ENCODE measurements at regions not wholly inside any gene's neighbourhood (a gene's known extent, or its start where the extent isn't known, plus 50 kb on each side); places are given as distances from the start of the nearest gene placed in this dataset.

GRCh38 chr13:107095876-107096275 lies 527.9 kb upstream of the ARGLU1 start:
- Mint-ChIP-seq H3K4me3 (no peak overlapping the region), H3K36me3 (ENCODE audit: low read depth) (no peaks in the 10 kb centered on the region), H3K9me3 (no peaks in the 10 kb centered on the region), H3K4me1 (peaks cover 26% of the 10 kb centered on the region), H3K27me3 (ENCODE audit: low read depth) (no peaks in the 10 kb centered on the region), H3K27ac (ENCODE audit: unreplicated experiment) (no peak overlapping the region)
- DNase-seq (ENCODE audit: low read depth, low spot score): no peak
- no peak for TF ChIP-seq CTCF (conservative IDR thresholded peaks at IDR 0.05)

GRCh38 chr13:107091861-107092260 lies 523.9 kb upstream of the ARGLU1 start:
- Mint-ChIP-seq H3K27me3 (ENCODE audit: low read depth) (no peaks in the 10 kb centered on the region), H3K4me1 (no peaks in the 10 kb centered on the region), H3K4me3 (no peak overlapping the region)

GRCh38 chr13:107091428-107091827 lies 523.5 kb upstream of the ARGLU1 start:
- TF ChIP-seq CTCF (conservative IDR thresholded peaks at IDR 0.05): no peak
- Mint-ChIP-seq H3K27ac (ENCODE audit: unreplicated experiment) (no peak overlapping the region), H3K4me1 (no peaks in the 10 kb centered on the region), H3K9me3 (no peaks in the 10 kb centered on the region), H3K27me3 (ENCODE audit: low read depth) (no peaks in the 10 kb centered on the region), H3K4me3 (no peak overlapping the region), H3K36me3 (ENCODE audit: low read depth) (no peaks in the 10 kb centered on the region)
- no peak for DNase-seq (ENCODE audit: low read depth, low spot score)

More at GRCh38 chr13:107091861-107092260, 523.9 kb upstream of the ARGLU1 start:
- Mint-ChIP-seq H3K9me3 (no peaks in the 10 kb centered on the region), H3K36me3 (ENCODE audit: low read depth) (no peaks in the 10 kb centered on the region), H3K27ac (ENCODE audit: unreplicated experiment) (no peak overlapping the region)
- no peak for TF ChIP-seq CTCF (conservative IDR thresholded peaks at IDR 0.05)
- no peak for DNase-seq (ENCODE audit: low read depth, low spot score)

- H3K4me3 Mint-ChIP-seq: no peak overlapping the region
- TF ChIP-seq CTCF (conservative IDR thresholded peaks at IDR 0.05): no peak
- H3K36me3 Mint-ChIP-seq (ENCODE audit: low read depth): no peaks in the 10 kb centered on the region
- H3K9me3 Mint-ChIP-seq: peaks cover 5% of the 10 kb centered on the region
- H3K27ac Mint-ChIP-seq (ENCODE audit: unreplicated experiment): no peak overlapping the region
- H3K4me1 Mint-ChIP-seq: no peaks in the 10 kb centered on the region
- no peaks in the 10 kb centered on the region for H3K27me3 Mint-ChIP-seq (ENCODE audit: low read depth)
- no peak for DNase-seq (ENCODE audit: low read depth, low spot score)
Measured at GRCh38 chr13:107088061-107088460, 520.1 kb upstream of the ARGLU1 start.

GRCh38 chr13:107079423-107080049 lies 511.6 kb upstream of the ARGLU1 start:
- DNase-seq (ENCODE audit: low read depth, low spot score): no peak
- no peak overlapping the region for H3K27ac Mint-ChIP-seq (ENCODE audit: unreplicated experiment)
- no peaks in the 10 kb centered on the region for H3K27me3 Mint-ChIP-seq (ENCODE audit: low read depth)
- H3K9me3 Mint-ChIP-seq: peaks cover 15% of the 10 kb centered on the region
- peaks cover 7% of the 10 kb centered on the region for H3K36me3 Mint-ChIP-seq (ENCODE audit: low read depth)
- TF ChIP-seq CTCF (conservative IDR thresholded peaks at IDR 0.05): no peak
- H3K4me1 Mint-ChIP-seq: no peaks in the 10 kb centered on the region
- H3K4me3 Mint-ChIP-seq: no peak overlapping the region

Data from neural crest cell (in vitro differentiated cells).